A673 (cell line): ENCODE measurements at regions not wholly inside any gene's neighbourhood (a gene's known extent, or its start where the extent isn't known, plus 50 kb on each side); places are given as distances from the start of the nearest gene placed in this dataset.

Source experiments
- BruUV-seq: library from RNA; stranded (reverse); fragments of 400-500 nt; replicated peaks from 2 replicates; lab custom pipeline; 2021; lab: Mats Ljungman, UMichigan
- CTCF ChIA-PET: fragments of 300-600 bp; sonication (Branson Sonifier 250); formaldehyde crosslinking; loops from one replicate; lab custom pipeline; 2022; ENCODE audit warnings: antibody characterized with exemption; lab: Charles Lee
- POLR2A ChIA-PET: fragments of 300-600 bp; sonication (Branson Sonifier 250); formaldehyde crosslinking; loops from one replicate; lab custom pipeline; 2022; ENCODE audit warnings: antibody characterized with exemption; ENCODE audit not compliant: low non-redundant PET; lab: Charles Lee
- DNase-seq: peaks from one replicate; pipeline ENCODE4 v3.0.0-alpha.2; 2015; ENCODE audit warnings: low spot score
- H3K27ac ChIP-seq: fragments of 200-600 bp; sonication (generic); 2 replicates; pipeline ENCODE4 v1.5.1; 2016; ENCODE audit warnings: mixed run types, low read depth, mild to moderate bottlenecking, mixed read lengths, antibody characterized with exemption, low read length; ENCODE audit not compliant: poor library complexity, severe bottlenecking
- H3K27me3 ChIP-seq: fragments of 200-600 bp; sonication (generic); replicated peaks from 2 replicates; pipeline ENCODE4 v1.6.1; 2017; ENCODE audit warnings: mixed run types, low read depth, mild to moderate bottlenecking, mixed read lengths, antibody characterized with exemption, low read length; ENCODE audit not compliant: insufficient read depth, poor library complexity
- H3K36me3 ChIP-seq: fragments of 200-600 bp; sonication (generic); 2 replicates; pipeline ENCODE4 v1.6.1; 2016; ENCODE audit warnings: mixed run types, mild to moderate bottlenecking, mixed read lengths, antibody characterized with exemption, low read length; ENCODE audit not compliant: insufficient read depth, poor library complexity, severe bottlenecking
- H3K4me1 ChIP-seq: fragments of 200-600 bp; sonication (generic); 2 replicates; pipeline ENCODE4 v1.6.1; 2017; ENCODE audit warnings: mixed run types, mild to moderate bottlenecking, mixed read lengths, antibody characterized with exemption, low read length; ENCODE audit not compliant: insufficient read depth, poor library complexity, severe bottlenecking
- H3K4me3 ChIP-seq: fragments of 200-600 bp; sonication (generic); 2 replicates; pipeline ENCODE4 v1.5.1; 2016; ENCODE audit warnings: low read depth, mixed run types, mild to moderate bottlenecking, mixed read lengths, low read length; ENCODE audit not compliant: poor library complexity, severe bottlenecking
- H3K9me3 ChIP-seq: fragments of 200-600 bp; sonication (generic); 2 replicates; pipeline ENCODE4 v1.6.1; 2016; ENCODE audit warnings: mixed run types, low read depth, mild to moderate bottlenecking, mixed read lengths, antibody characterized with exemption, low read length; ENCODE audit not compliant: poor library complexity, severe bottlenecking
- CTCF ChIP-seq: fragments of 300-800, 200-600 bp; sonication (generic); conservative IDR thresholded peaks from 2 replicates; pipeline ENCODE4 v1.5.1; 2017; ENCODE audit warnings: low read depth, mild to moderate bottlenecking, antibody characterized with exemption, low read length, moderate library complexity, mixed read lengths
- EZH2 ChIP-seq: fragments of 200-600 bp; sonication (generic); IDR thresholded peaks from 2 replicates; pipeline ENCODE4 v1.6.1; 2017; ENCODE audit warnings: borderline replicate concordance, low read depth, mild to moderate bottlenecking, mixed read lengths, antibody characterized with exemption, low read length; ENCODE audit not compliant: poor library complexity, severe bottlenecking
- intact Hi-C: fragments of 100-400 bp; cut with micrococcal nuclease; formaldehyde crosslinking; loops from one replicate; pipeline ENCODE4 v1.10.0; 2022; ENCODE audit not compliant: unreplicated experiment

- CTCF ChIA-PET: no interaction called here
- no peak for DNase-seq
- intact Hi-C loops: loop anchor here (5.0 kb wide), 1 partner anchor 813 kb away; no protein-coding TSS in a partner anchor
- no TSS peak for BruUV-seq
- Histone ChIP-seq H3K36me3 (no peaks in the 10 kb centered on the region), H3K27me3 (no peaks in the 10 kb centered on the region), H3K9me3 (no peaks in the 10 kb centered on the region), H3K27ac (no peak overlapping the region), H3K4me3 (no peak overlapping the region), H3K4me1 (no peaks in the 10 kb centered on the region)
- POLR2A ChIA-PET: no interaction called here
- no peak for TF ChIP-seq EZH2
- no peak for TF ChIP-seq CTCF
Observed at GRCh38 chr6:164114651-164115050, 700.1 kb downstream of the QKI start.

GRCh38 chr6:164114051-164114450 lies 699.5 kb downstream of the QKI start:
- no peaks in the 10 kb centered on the region for H3K27me3 ChIP-seq

GRCh38 chr6:164113637-164114036 lies 699.1 kb downstream of the QKI start:
- H3K27ac ChIP-seq: no peak overlapping the region
- H3K9me3 ChIP-seq: no peaks in the 10 kb centered on the region
- POLR2A ChIA-PET: no interaction called here
- TF ChIP-seq EZH2: no peak
- no peak for TF ChIP-seq CTCF
- BruUV-seq: no TSS peak
- H3K4me1 ChIP-seq: peaks cover 4% of the 10 kb centered on the region
- no peak overlapping the region for H3K4me3 ChIP-seq
- intact Hi-C loops: loop anchor here (5.0 kb wide), 1 partner anchor 814 kb away; no protein-coding TSS in a partner anchor
- CTCF ChIA-PET: no interaction called here
- no peaks in the 10 kb centered on the region for H3K27me3 ChIP-seq
- no peaks in the 10 kb centered on the region for H3K36me3 ChIP-seq
- no peak for DNase-seq

More at GRCh38 chr6:164114051-164114450, 699.5 kb downstream of the QKI start:
- no peak for DNase-seq
- Histone ChIP-seq H3K4me3 (no peak overlapping the region), H3K27ac (no peak overlapping the region), H3K4me1 (peaks cover 4% of the 10 kb centered on the region), H3K9me3 (no peaks in the 10 kb centered on the region), H3K36me3 (no peaks in the 10 kb centered on the region)
- ChIA-PET CTCF (no interaction called here), POLR2A (no interaction called here)
- BruUV-seq: no TSS peak
- intact Hi-C loops: loop anchor here (5.0 kb wide), 1 partner anchor 813 kb away; no protein-coding TSS in a partner anchor
- no peak for TF ChIP-seq EZH2
- no peak for TF ChIP-seq CTCF
